Karpas-422 (cell line): ENCODE measurements at regions not wholly inside any gene's neighbourhood (a gene's known extent, or its start where the extent isn't known, plus 50 kb on each side); places are given as distances from the start of the nearest gene placed in this dataset.
A peak's percentile ranks its signal among the peaks of the same experiment; 100 is the strongest.
"Not testable (repeated sequence)": the region's sequence is repeated elsewhere in the genome, so short reads cannot be mapped to it uniquely, and the experiment has no call there.

Source experiments
- DNase-seq: peaks from one replicate; pipeline ENCODE4 v3.0.0-alpha.2; 2015
- H2AFZ ChIP-seq: fragments of 200-600 bp; sonication (generic); 2 replicates; pipeline ENCODE4 v1.6.1; 2014; ENCODE audit warnings: antibody characterized with exemption, low read length, mixed read lengths
- H3K27ac ChIP-seq: fragments of 200-600 bp; sonication (generic); 2 replicates; pipeline ENCODE4 v1.5.1; 2014; ENCODE audit warnings: mild to moderate bottlenecking, low read length, moderate library complexity
- H3K27me3 ChIP-seq: fragments of 200-600 bp; sonication (generic); 2 replicates; pipeline ENCODE4 v1.6.1; 2014; ENCODE audit warnings: low read length, mixed read lengths
- H3K36me3 ChIP-seq: fragments of 200-600 bp; sonication (generic); 2 replicates; pipeline ENCODE4 v1.6.1; 2014; ENCODE audit warnings: low read length, mixed read lengths; ENCODE audit not compliant: insufficient read depth
- H3K4me1 ChIP-seq: fragments of 200-600 bp; sonication (generic); 2 replicates; pipeline ENCODE4 v1.6.1; 2014; ENCODE audit warnings: mild to moderate bottlenecking, low read length, mixed read lengths
- H3K4me2 ChIP-seq: fragments of 200-600 bp; sonication (generic); 2 replicates; pipeline ENCODE4 v1.6.1; 2014; ENCODE audit warnings: low read length, low read depth, mild to moderate bottlenecking; ENCODE audit not compliant: poor library complexity, severe bottlenecking
- H3K4me3 ChIP-seq: fragments of 200-600 bp; sonication (generic); 2 replicates; pipeline ENCODE4 v1.5.1; 2014; ENCODE audit warnings: mild to moderate bottlenecking, antibody characterized with exemption, low read length, mixed read lengths
- H3K79me2 ChIP-seq: fragments of 200-600 bp; sonication (generic); 2 replicates; pipeline ENCODE4 v1.6.1; 2014; ENCODE audit warnings: mild to moderate bottlenecking, low read length, mixed read lengths
- H3K9ac ChIP-seq: fragments of 200-600 bp; sonication (generic); 2 replicates; pipeline ENCODE4 v1.6.0; 2014; ENCODE audit warnings: low read length
- H3K9me2 ChIP-seq: fragments of 200-600 bp; sonication (generic), shearing (Covaris generic); replicated peaks from 2 replicates; pipeline ENCODE4 v1.6.0; 2014; ENCODE audit warnings: mild to moderate bottlenecking, low read length, moderate library complexity; ENCODE audit not compliant: insufficient read depth
- H3K9me3 ChIP-seq: fragments of 300-700, 200-600 bp; sonication (generic); 2 replicates; pipeline ENCODE4 v1.6.1; 2014; ENCODE audit warnings: low read length, mixed read lengths
- H4K20me1 ChIP-seq: fragments of 200-600 bp; sonication (generic); 2 replicates; pipeline ENCODE4 v1.6.1; 2014; ENCODE audit warnings: mild to moderate bottlenecking, antibody characterized with exemption, low read length, low read depth; ENCODE audit not compliant: insufficient read depth

GRCh38 chr7:65651826-65652592 lies 220.9 kb upstream of the VKORC1L1 start:
- not testable (repeated sequence) for H3K4me1 ChIP-seq, DNase-seq, H3K4me3 ChIP-seq, H3K9me3 ChIP-seq, H3K4me2 ChIP-seq, H3K36me3 ChIP-seq, H2AFZ ChIP-seq, H3K9me2 ChIP-seq, H4K20me1 ChIP-seq, H3K27me3 ChIP-seq, H3K9ac ChIP-seq, H3K27ac ChIP-seq, H3K79me2 ChIP-seq

- H3K9me3 ChIP-seq, H3K79me2 ChIP-seq, H3K36me3 ChIP-seq, H3K27ac ChIP-seq, H3K9me2 ChIP-seq, H3K4me1 ChIP-seq, H3K9ac ChIP-seq, H4K20me1 ChIP-seq, H3K27me3 ChIP-seq, H3K4me3 ChIP-seq, H2AFZ ChIP-seq, H3K4me2 ChIP-seq, DNase-seq: not testable (repeated sequence)
Measured at GRCh38 chr7:65652669-65653068, 220.2 kb upstream of the VKORC1L1 start.

- H2AFZ ChIP-seq, DNase-seq, H3K4me1 ChIP-seq, H3K9me3 ChIP-seq, H4K20me1 ChIP-seq, H3K27me3 ChIP-seq, H3K4me2 ChIP-seq, H3K79me2 ChIP-seq, H3K36me3 ChIP-seq, H3K9ac ChIP-seq, H3K9me2 ChIP-seq, H3K4me3 ChIP-seq, H3K27ac ChIP-seq: not testable (repeated sequence)
Measured at GRCh38 chr7:65656494-65657188, 216.2 kb upstream of the VKORC1L1 start.

GRCh38 chr7:65683362-65683761 lies 189.5 kb upstream of the VKORC1L1 start:
- not testable (repeated sequence) for H3K9me3 ChIP-seq, H3K27me3 ChIP-seq, H3K4me2 ChIP-seq, H3K9ac ChIP-seq, H4K20me1 ChIP-seq, H2AFZ ChIP-seq, H3K4me3 ChIP-seq, H3K79me2 ChIP-seq, H3K4me1 ChIP-seq, H3K27ac ChIP-seq, H3K36me3 ChIP-seq, H3K9me2 ChIP-seq, DNase-seq

DNA sequence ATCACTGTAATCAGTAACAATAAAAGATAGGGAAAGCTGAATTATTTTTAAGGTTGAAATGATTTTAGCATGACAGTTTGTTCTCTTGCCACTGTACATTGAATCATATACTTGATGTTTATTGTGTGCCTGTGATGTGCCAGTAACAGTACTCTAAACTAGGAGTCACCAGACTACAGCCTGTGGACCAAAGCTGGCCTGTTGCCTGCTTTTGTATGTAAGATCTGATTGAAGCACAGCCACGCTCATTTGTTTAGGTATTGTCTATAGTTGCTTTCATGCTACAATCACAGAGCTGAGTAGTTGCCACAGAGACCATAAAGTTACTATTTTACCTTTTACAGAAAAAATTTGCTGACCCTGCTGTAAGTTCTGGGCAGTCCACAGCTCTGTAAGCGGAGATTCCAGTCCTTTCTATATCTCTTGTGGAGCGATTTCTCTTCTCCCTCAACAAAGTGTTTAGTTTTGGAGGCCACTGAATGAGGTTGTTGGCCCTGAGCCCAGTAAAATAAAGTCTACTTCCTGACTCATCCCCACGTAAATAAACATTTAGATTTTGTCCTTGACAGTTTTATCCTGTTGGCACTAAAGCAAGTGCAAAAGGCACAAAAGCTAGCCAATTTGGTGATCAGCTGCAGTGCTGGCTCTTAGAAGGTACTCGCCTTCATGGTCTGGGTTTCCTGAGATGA lies 173.7 kb upstream of the VKORC1L1 start:
- not testable (repeated sequence) for H3K9ac ChIP-seq, H4K20me1 ChIP-seq, H3K4me2 ChIP-seq, H3K36me3 ChIP-seq, H3K9me3 ChIP-seq, H3K4me1 ChIP-seq, H3K4me3 ChIP-seq, H3K79me2 ChIP-seq, H2AFZ ChIP-seq, DNase-seq, H3K27ac ChIP-seq, H3K27me3 ChIP-seq, H3K9me2 ChIP-seq

DNA sequence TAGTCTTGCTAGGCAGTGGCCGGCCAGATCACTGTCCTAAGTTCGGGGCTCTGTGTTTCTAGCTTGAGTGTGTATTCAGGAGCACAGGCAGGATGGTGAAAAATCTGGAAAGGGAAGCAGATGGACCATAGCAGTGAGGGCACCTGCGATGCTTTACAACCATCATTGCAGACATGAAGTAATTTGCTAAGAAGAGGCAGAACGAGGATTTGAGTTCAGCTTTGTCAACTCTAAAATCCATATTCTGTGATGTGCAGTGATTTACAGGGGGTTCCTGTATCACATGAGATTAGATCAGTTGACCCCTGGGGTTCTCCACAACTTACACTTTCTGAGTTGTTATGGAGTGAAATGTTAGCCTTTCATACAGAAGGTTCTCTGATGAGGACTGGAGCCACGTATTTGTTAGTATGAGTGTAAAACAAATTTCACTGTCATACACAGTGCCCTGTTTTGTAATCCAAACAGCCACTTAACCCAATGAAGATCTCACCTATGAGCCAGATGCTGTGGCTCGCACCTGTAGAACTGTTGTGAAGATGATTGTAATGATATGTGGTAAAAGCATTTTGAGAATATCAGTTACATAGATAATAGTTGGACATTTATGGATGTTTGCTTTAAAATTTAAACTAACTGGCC lies 173.0 kb upstream of the VKORC1L1 start:
- not testable (repeated sequence) for H4K20me1 ChIP-seq, H3K9me3 ChIP-seq, H3K36me3 ChIP-seq, H3K9ac ChIP-seq, H3K9me2 ChIP-seq, H3K79me2 ChIP-seq, H3K4me1 ChIP-seq, H2AFZ ChIP-seq, H3K4me3 ChIP-seq, DNase-seq, H3K4me2 ChIP-seq, H3K27me3 ChIP-seq, H3K27ac ChIP-seq

- not testable (repeated sequence) for H3K9me3 ChIP-seq
Measured at GRCh38 chr7:65719123-65719798, 153.6 kb upstream of the VKORC1L1 start.

DNA sequence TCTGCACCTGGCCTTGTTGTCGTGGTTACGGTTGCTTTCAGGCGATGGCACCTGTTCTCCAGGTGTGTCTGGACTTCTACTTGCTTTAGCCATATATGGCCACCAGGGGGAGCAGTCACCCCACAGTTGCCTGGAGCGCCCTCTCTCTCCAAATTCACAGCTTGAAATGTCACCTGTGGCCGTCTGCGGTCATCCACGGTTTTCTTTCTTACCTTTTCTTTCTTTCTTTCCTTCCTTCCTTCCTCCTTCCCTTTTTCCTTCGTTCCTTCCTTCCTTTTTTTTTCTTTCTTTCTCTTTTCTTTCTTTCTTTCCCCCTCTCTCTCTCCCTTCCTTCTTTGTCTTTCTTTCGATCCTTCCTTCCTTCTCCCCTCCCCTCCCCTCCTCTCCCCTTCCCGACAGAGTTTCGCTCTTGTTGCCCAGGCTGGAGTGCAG lies 150.5 kb upstream of the VKORC1L1 start:
- Histone ChIP-seq H3K79me2 (no peaks in the 10 kb centered on the region), H3K27ac (no peak overlapping the region), H3K9me2 (no peaks in the 10 kb centered on the region), H3K9ac (no peak overlapping the region), H3K4me2 (no peak overlapping the region), H3K4me3 (no peak overlapping the region), H3K27me3 (no peaks in the 10 kb centered on the region), H4K20me1 (no peaks in the 10 kb centered on the region), H3K9me3 (no peaks in the 10 kb centered on the region), H3K36me3 (no peaks in the 10 kb centered on the region), H3K4me1 (no peaks in the 10 kb centered on the region), H2AFZ (no peak overlapping the region)
- DNase-seq, result peak; percentile 82

More at GRCh38 chr7:65719123-65719798, 153.6 kb upstream of the VKORC1L1 start:
- not testable (repeated sequence) for DNase-seq, H3K4me1 ChIP-seq, H3K27me3 ChIP-seq, H3K79me2 ChIP-seq, H3K36me3 ChIP-seq, H3K27ac ChIP-seq, H3K9ac ChIP-seq, H3K4me2 ChIP-seq, H2AFZ ChIP-seq, H3K4me3 ChIP-seq, H4K20me1 ChIP-seq, H3K9me2 ChIP-seq
